Panc1 (cell line): ENCODE measurements at regions not wholly inside any gene's neighbourhood (a gene's known extent, or its start where the extent isn't known, plus 50 kb on each side); places are given as distances from the start of the nearest gene placed in this dataset.

ENCODE experiments used
- ATAC-seq: fragments of 200-7000 bp; cut with Tn5 transposase; 2 replicates; pipeline ENCODE4 v1.9.1; 2020; ENCODE audit warnings: mild to moderate bottlenecking, moderate library complexity
- BruUV-seq: library from RNA; stranded (reverse); fragments of 400-500 nt; replicated peaks from 2 replicates; lab custom pipeline; 2021; lab: Mats Ljungman, UMichigan
- CTCF ChIA-PET: fragments of 300-600 bp; sonication (Branson Sonifier 250); formaldehyde crosslinking; loops from one replicate; lab custom pipeline; 2022; ENCODE audit warnings: antibody characterized with exemption; lab: Charles Lee
- POLR2A ChIA-PET: fragments of 300-600 bp; sonication (Branson Sonifier 250); formaldehyde crosslinking; loops from one replicate; lab custom pipeline; 2022; ENCODE audit warnings: antibody characterized with exemption; lab: Charles Lee
- DNase-seq: peaks from one replicate; pipeline ENCODE4 v3.0.0-alpha.2; 2010; ENCODE audit warnings: low read depth, low spot score
- H3K27ac ChIP-seq: 2 replicates; pipeline ENCODE4 v1.5.1; 2011; ENCODE audit warnings: mild to moderate bottlenecking, low read length, inconsistent platforms
- H3K27me3 ChIP-seq: fragments of 200-500 bp; sonication (Bioruptor generic); 2 replicates; pipeline ENCODE4 v1.6.0; 2014; ENCODE audit warnings: low read length, inconsistent platforms; ENCODE audit not compliant: control insufficient read depth, insufficient read depth
- H3K36me3 ChIP-seq: fragments of 200-500 bp; sonication (Bioruptor generic); 2 replicates; pipeline ENCODE4 v1.5.1; 2014; ENCODE audit warnings: inconsistent platforms, mild to moderate bottlenecking, low read length, moderate library complexity; ENCODE audit not compliant: control insufficient read depth, insufficient read depth
- H3K4me1 ChIP-seq: 2 replicates; pipeline ENCODE4 v1.5.1; 2011; ENCODE audit warnings: inconsistent platforms, mild to moderate bottlenecking, low read length, moderate library complexity; ENCODE audit not compliant: control insufficient read depth, insufficient read depth
- H3K4me3 ChIP-seq, 2 experiments: 2 replicates each; pipeline ENCODE4 v1.5.1; 2011 to 2012; ENCODE audit warnings: low read depth in 2 of 2, low read length in 2 of 2, mild to moderate bottlenecking in 2 of 2, inconsistent platforms in 1 of 2, moderate library complexity in 1 of 2
- H3K9me3 ChIP-seq: fragments of 200-500 bp; sonication (Bioruptor generic); 2 replicates; pipeline ENCODE4 v1.5.1; 2014; ENCODE audit warnings: low read depth, mild to moderate bottlenecking, inconsistent platforms, low read length, moderate library complexity; ENCODE audit not compliant: control insufficient read depth, insufficient read depth
- POLR2AphosphoS5 ChIP-seq: IDR thresholded peaks from 2 replicates; pipeline ENCODE4 v1.6.1; 2012; ENCODE audit warnings: mild to moderate bottlenecking, low read depth, low read length, moderate library complexity
- SIN3A ChIP-seq: IDR thresholded peaks from 2 replicates; pipeline ENCODE4 v1.6.1; 2012; ENCODE audit warnings: low read depth, mild to moderate bottlenecking, low read length, moderate library complexity, borderline replicate concordance; ENCODE audit not compliant: insufficient read depth
- TCF7L2 ChIP-seq: IDR thresholded peaks from 2 replicates; pipeline ENCODE4 v1.6.1; 2011; ENCODE audit warnings: mild to moderate bottlenecking, low read depth, low read length, inconsistent platforms
- in situ Hi-C: cut with HindIII; loops from 2 replicates; pipeline ENCODE4 v1.10.0; 2016; ENCODE audit warnings: low sequenced_read_pairs, low pct_unique_long_range_greater_than_20kb
- intact Hi-C: fragments of 100-400 bp; cut with micrococcal nuclease; formaldehyde crosslinking; loops from one replicate; pipeline ENCODE4 v1.10.0; 2022; ENCODE audit not compliant: unreplicated experiment
- TF ChIP-seq, protein P1 (sequence below): fragments of 450-650 bp; IDR thresholded peaks from 2 replicates; pipeline ENCODE4 v1.5.1; 2017; ENCODE audit warnings: mild to moderate bottlenecking
- TF ChIP-seq, protein P2 (sequence below), 2 experiments: IDR thresholded peaks; 2 replicates each; pipeline ENCODE4 v1.6.1; 2011 to 2012; ENCODE audit warnings: low read depth in 2 of 2, control low read depth in 1 of 2, low read length in 1 of 2, mild to moderate bottlenecking in 1 of 2, moderate library complexity in 1 of 2; ENCODE audit not compliant: insufficient read depth in 1 of 2

- Histone ChIP-seq H3K4me1 (no peaks in the 10 kb centered on the region), H3K36me3 (no peaks in the 10 kb centered on the region), H3K9me3 (no peaks in the 10 kb centered on the region), H3K27me3 (no peaks in the 10 kb centered on the region), H3K4me3 (no peak overlapping the region), H3K27ac (no peak overlapping the region)
- CTCF ChIA-PET: no interaction called here
- TF ChIP-seq SIN3A (no peak), TCF7L2 (no peak), POLR2AphosphoS5 (no peak)
- TF ChIP-seq, protein P1, sequence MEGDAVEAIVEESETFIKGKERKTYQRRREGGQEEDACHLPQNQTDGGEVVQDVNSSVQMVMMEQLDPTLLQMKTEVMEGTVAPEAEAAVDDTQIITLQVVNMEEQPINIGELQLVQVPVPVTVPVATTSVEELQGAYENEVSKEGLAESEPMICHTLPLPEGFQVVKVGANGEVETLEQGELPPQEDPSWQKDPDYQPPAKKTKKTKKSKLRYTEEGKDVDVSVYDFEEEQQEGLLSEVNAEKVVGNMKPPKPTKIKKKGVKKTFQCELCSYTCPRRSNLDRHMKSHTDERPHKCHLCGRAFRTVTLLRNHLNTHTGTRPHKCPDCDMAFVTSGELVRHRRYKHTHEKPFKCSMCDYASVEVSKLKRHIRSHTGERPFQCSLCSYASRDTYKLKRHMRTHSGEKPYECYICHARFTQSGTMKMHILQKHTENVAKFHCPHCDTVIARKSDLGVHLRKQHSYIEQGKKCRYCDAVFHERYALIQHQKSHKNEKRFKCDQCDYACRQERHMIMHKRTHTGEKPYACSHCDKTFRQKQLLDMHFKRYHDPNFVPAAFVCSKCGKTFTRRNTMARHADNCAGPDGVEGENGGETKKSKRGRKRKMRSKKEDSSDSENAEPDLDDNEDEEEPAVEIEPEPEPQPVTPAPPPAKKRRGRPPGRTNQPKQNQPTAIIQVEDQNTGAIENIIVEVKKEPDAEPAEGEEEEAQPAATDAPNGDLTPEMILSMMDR: no peak
- TF ChIP-seq, protein P2, sequence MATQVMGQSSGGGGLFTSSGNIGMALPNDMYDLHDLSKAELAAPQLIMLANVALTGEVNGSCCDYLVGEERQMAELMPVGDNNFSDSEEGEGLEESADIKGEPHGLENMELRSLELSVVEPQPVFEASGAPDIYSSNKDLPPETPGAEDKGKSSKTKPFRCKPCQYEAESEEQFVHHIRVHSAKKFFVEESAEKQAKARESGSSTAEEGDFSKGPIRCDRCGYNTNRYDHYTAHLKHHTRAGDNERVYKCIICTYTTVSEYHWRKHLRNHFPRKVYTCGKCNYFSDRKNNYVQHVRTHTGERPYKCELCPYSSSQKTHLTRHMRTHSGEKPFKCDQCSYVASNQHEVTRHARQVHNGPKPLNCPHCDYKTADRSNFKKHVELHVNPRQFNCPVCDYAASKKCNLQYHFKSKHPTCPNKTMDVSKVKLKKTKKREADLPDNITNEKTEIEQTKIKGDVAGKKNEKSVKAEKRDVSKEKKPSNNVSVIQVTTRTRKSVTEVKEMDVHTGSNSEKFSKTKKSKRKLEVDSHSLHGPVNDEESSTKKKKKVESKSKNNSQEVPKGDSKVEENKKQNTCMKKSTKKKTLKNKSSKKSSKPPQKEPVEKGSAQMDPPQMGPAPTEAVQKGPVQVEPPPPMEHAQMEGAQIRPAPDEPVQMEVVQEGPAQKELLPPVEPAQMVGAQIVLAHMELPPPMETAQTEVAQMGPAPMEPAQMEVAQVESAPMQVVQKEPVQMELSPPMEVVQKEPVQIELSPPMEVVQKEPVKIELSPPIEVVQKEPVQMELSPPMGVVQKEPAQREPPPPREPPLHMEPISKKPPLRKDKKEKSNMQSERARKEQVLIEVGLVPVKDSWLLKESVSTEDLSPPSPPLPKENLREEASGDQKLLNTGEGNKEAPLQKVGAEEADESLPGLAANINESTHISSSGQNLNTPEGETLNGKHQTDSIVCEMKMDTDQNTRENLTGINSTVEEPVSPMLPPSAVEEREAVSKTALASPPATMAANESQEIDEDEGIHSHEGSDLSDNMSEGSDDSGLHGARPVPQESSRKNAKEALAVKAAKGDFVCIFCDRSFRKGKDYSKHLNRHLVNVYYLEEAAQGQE (IDR thresholded peaks at IDR 0.05; ENCODE audit: insufficient read depth in 1 of 2, low read depth in 2 of 2, low read length in 1 of 2): no peak
- no peak for ATAC-seq
- in situ Hi-C loops (no loop called here), intact Hi-C loops (no loop called here)
- no peak for DNase-seq
- POLR2A ChIA-PET: no interaction called here
- BruUV-seq: no TSS peak
Measured at GRCh38 chr14:97706819-97707218, 909.6 kb downstream of the VRK1 start.

- no TSS peak for BruUV-seq
- TF ChIP-seq, protein P1: no peak
- no peak for TF ChIP-seq SIN3A
- TF ChIP-seq, protein P2 (IDR thresholded peaks at IDR 0.05; ENCODE audit: insufficient read depth in 1 of 2, low read depth in 2 of 2, low read length in 1 of 2): no peak
- TF ChIP-seq TCF7L2: no peak
- TF ChIP-seq POLR2AphosphoS5: no peak
- ChIA-PET POLR2A (no interaction called here), CTCF (no interaction called here)
- H3K9me3 ChIP-seq: no peaks in the 10 kb centered on the region
- H3K4me3 ChIP-seq: no peak overlapping the region
- no peak overlapping the region for H3K27ac ChIP-seq
- intact Hi-C loops: no loop called here
- DNase-seq: no peak
- no peaks in the 10 kb centered on the region for H3K27me3 ChIP-seq
- ATAC-seq: no peak
- no peaks in the 10 kb centered on the region for H3K36me3 ChIP-seq
- H3K4me1 ChIP-seq: no peaks in the 10 kb centered on the region
- in situ Hi-C loops: no loop called here
Measured at GRCh38 chr14:97707603-97708002, 910.4 kb downstream of the VRK1 start.
